Activated CD4-positive, alpha-beta T cell treated with anti-CD3 and anti-CD28 coated beads, Interleukin-2, amount 10 ng/mL, durations not matched to agents 7 days and 5 days (primary cell): ENCODE measurements at regions not wholly inside any gene's neighbourhood (a gene's known extent, or its start where the extent isn't known, plus 50 kb on each side); places are given as distances from the start of the nearest gene placed in this dataset.

ENCODE experiments used
- CTCF ChIA-PET: fragments of 350-600 bp; sonication (Branson Sonifier 250); formaldehyde crosslinking; loops from one replicate; lab custom pipeline; 2021; ENCODE audit warnings: antibody characterized with exemption; lab: Charles Lee
- POLR2A ChIA-PET: fragments of 350-600 bp; sonication (Branson Sonifier 250); formaldehyde crosslinking; loops from one replicate; lab custom pipeline; 2021; ENCODE audit warnings: antibody characterized with exemption; lab: Charles Lee
- DNase-seq: peaks from one replicate; pipeline ENCODE4 v3.0.0-alpha.2; 2020
- H3K27ac Mint-ChIP-seq: one replicate; pipeline ENCODE4 v1.8.0; 2021; ENCODE audit warnings: mild to moderate bottlenecking, moderate library complexity, mixed read lengths
- H3K27me3 Mint-ChIP-seq: one replicate; pipeline ENCODE4 v1.8.0; 2021; ENCODE audit warnings: mixed read lengths
- H3K36me3 Mint-ChIP-seq: one replicate; pipeline ENCODE4 v1.8.0; 2021; ENCODE audit warnings: low read depth, mixed read lengths
- H3K4me1 Mint-ChIP-seq: one replicate; pipeline ENCODE4 v1.8.0; 2021; ENCODE audit warnings: mixed read lengths
- H3K4me3 Mint-ChIP-seq: one replicate; pipeline ENCODE4 v1.8.0; 2021; ENCODE audit warnings: mild to moderate bottlenecking, moderate library complexity, mixed read lengths
- H3K9me3 Mint-ChIP-seq: one replicate; pipeline ENCODE4 v1.8.0; 2021; ENCODE audit warnings: mixed read lengths

- CTCF ChIA-PET = no interaction called here
- POLR2A ChIA-PET = no interaction called here
- Mint-ChIP-seq H3K36me3 (no peaks in the 10 kb centered on the region), H3K9me3 (peaks cover 4% of the 10 kb centered on the region), H3K27ac (no peak overlapping the region), H3K4me1 (no peaks in the 10 kb centered on the region), H3K27me3 (peaks cover 32% of the 10 kb centered on the region), H3K4me3 (no peak overlapping the region)
- DNase-seq = no peak
Measured at GRCh38 chr10:14468023-14468441, 137.3 kb upstream of the FRMD4A start.

GRCh38 chr10:14466257-14466656 lies 135.5 kb upstream of the FRMD4A start:
- Mint-ChIP-seq H3K27ac (no peak overlapping the region), H3K9me3 (peaks cover 4% of the 10 kb centered on the region), H3K4me3 (no peak overlapping the region), H3K4me1 (no peaks in the 10 kb centered on the region), H3K27me3 (peaks cover 27% of the 10 kb centered on the region), H3K36me3 (no peaks in the 10 kb centered on the region)
- ChIA-PET CTCF (interaction anchor here (1.4 kb wide), 1 partner anchor 243 kb away, joined by 3 read pairs; no protein-coding TSS in a partner anchor), POLR2A (no interaction called here)
- no peak for DNase-seq

DNA sequence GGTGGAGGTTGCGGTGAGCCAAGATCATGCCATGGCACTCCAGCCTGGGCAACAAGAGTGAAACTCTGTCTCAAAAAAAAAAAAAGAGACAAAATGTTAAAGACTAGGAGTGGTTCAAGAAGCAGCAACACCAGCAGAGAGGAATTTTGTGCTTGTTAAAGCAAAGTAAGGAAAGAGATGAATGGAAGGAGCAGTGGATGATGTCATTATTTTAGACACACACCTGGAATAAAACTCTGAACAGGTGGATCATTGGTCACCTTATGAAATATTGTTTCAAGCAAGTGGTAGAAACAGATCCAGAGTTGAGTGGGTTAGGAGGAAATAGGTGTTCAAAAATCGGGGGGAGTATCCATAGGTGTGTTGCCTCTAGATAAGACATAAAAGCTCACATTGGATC lies 129.7 kb upstream of the FRMD4A start:
- Mint-ChIP-seq H3K4me1 (no peaks in the 10 kb centered on the region), H3K9me3 (peaks cover 4% of the 10 kb centered on the region)
- CTCF ChIA-PET = no interaction called here

DNA sequence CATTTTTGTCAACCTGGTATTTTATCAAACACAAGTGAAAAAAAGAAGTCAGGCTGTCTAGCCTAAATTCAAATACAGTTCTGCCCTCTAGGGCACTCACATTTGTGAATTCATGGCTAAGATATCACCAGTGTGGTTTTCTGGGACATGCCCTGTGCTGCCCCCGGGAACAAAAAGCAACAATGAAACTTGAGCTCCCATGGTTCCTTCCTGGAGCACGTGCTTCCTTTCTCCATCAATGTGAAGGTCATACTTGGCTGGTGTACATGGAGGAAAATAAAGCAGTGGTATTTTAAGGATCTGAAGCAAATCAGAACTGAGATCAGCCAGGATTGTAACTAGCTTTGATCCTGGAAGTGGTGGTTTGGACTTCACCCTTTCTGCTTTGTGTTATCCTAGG lies 128.9 kb upstream of the FRMD4A start:
- Mint-ChIP-seq H3K36me3 (no peaks in the 10 kb centered on the region), H3K27me3 (peaks cover 9% of the 10 kb centered on the region), H3K4me1 (no peaks in the 10 kb centered on the region), H3K27ac (no peak overlapping the region), H3K9me3 (peaks cover 4% of the 10 kb centered on the region), H3K4me3 (no peak overlapping the region)
- ChIA-PET POLR2A (no interaction called here), CTCF (no interaction called here)
- DNase-seq = no peak

More for the DNA sequence above, 129.7 kb upstream of the FRMD4A start:
- POLR2A ChIA-PET = no interaction called here
- Mint-ChIP-seq H3K27ac (no peak overlapping the region), H3K4me3 (no peak overlapping the region), H3K36me3 (no peaks in the 10 kb centered on the region), H3K27me3 (peaks cover 9% of the 10 kb centered on the region)
- no peak for DNase-seq

- no peaks in the 10 kb centered on the region for H3K9me3 Mint-ChIP-seq
- CTCF ChIA-PET = no interaction called here
- no peaks in the 10 kb centered on the region for H3K36me3 Mint-ChIP-seq
- DNase-seq = no peak
- H3K27ac Mint-ChIP-seq = no peak overlapping the region
- H3K27me3 Mint-ChIP-seq = no peaks in the 10 kb centered on the region
- POLR2A ChIA-PET = no interaction called here
- H3K4me3 Mint-ChIP-seq = no peak overlapping the region
- H3K4me1 Mint-ChIP-seq = no peaks in the 10 kb centered on the region
Measured at GRCh38 chr10:14456870-14457266, 126.1 kb upstream of the FRMD4A start.

DNA sequence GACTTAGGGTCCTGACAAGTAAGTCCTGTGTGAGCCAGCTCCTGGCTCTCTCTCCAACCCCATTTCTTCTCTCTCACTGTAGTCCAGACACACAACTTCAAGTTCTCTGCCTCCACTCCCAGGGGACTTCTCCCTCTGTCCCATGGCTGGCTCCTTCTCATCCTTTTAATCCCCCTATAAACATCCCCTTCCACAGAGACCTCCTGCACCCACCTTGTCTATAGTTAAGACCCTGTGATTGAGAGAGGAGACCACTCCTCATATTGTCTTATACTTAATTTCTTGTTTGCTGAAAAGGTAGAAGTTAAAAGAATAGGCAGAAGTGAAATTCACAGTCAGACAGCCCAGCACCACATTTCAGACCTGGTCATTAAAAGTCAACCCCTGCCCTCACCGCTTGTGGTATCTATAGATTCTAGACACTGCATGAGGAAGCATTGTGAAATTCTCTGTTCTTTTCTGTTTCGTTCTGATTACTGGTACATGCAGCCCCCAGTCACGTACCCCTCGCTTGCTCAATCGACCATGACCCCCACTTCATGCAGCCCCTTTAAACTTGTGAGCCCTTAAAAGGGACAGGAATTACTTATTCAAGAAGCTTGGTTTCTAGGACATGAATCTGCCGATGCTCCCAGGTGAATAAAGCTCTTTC lies 125.6 kb upstream of the FRMD4A start:
- Mint-ChIP-seq H3K4me1 (no peaks in the 10 kb centered on the region), H3K9me3 (no peaks in the 10 kb centered on the region), H3K4me3 (no peak overlapping the region), H3K27ac (no peak overlapping the region), H3K27me3 (no peaks in the 10 kb centered on the region), H3K36me3 (no peaks in the 10 kb centered on the region)
- ChIA-PET POLR2A (no interaction called here), CTCF (no interaction called here)
- DNase-seq = no peak

- POLR2A ChIA-PET = interaction anchor here (0.7 kb wide), 1 partner anchor 383 kb away, joined by 4 read pairs; the partner anchor contains the start of gene CDNF
- no peaks in the 10 kb centered on the region for H3K36me3 Mint-ChIP-seq
- no peak overlapping the region for H3K27ac Mint-ChIP-seq
- no peak for DNase-seq
- no peaks in the 10 kb centered on the region for H3K27me3 Mint-ChIP-seq
- no peak overlapping the region for H3K4me3 Mint-ChIP-seq
- no peaks in the 10 kb centered on the region for H3K4me1 Mint-ChIP-seq
- H3K9me3 Mint-ChIP-seq = no peaks in the 10 kb centered on the region
- CTCF ChIA-PET = no interaction called here
Measured at GRCh38 chr10:14454629-14455028, 123.9 kb upstream of the FRMD4A start.

DNA sequence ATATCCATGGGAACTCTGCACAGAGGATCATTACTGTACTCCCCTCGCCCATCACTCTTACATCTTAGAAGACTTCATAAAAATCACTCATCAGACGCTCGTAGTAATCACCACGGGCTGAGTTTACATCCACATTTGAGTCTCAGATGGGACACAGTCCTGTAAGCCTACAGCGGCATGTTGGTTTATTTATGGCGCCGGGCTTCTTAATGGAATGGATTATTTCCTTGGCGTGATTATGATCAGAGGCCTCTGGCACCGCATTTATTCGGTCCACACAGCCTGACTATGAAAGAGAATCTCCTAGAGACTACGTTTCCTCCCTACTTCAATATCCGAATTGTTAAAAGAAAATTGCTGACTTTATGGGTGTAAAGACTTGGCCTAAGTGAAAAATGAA lies 123.5 kb upstream of the FRMD4A start:
- Mint-ChIP-seq H3K9me3 (peaks cover under 1% of the 10 kb centered on the region), H3K36me3 (no peaks in the 10 kb centered on the region), H3K27me3 (no peaks in the 10 kb centered on the region), H3K4me3 (no peak overlapping the region), H3K4me1 (no peaks in the 10 kb centered on the region), H3K27ac (no peak overlapping the region)
- POLR2A ChIA-PET = interaction anchor here (0.7 kb wide), 1 partner anchor 383 kb away, joined by 4 read pairs; the partner anchor contains the start of gene CDNF
- CTCF ChIA-PET = no interaction called here
- DNase-seq = no peak

- CTCF ChIA-PET = interaction anchor here (0.6 to 0.9 kb wide), 2 partner anchors 56 to 244 kb away, joined by 3 to 6 read pairs; no protein-coding TSS in a partner anchor
- Mint-ChIP-seq H3K4me3 (no peak overlapping the region), H3K36me3 (no peaks in the 10 kb centered on the region), H3K27ac (no peak overlapping the region), H3K9me3 (peaks cover 4% of the 10 kb centered on the region), H3K4me1 (no peaks in the 10 kb centered on the region), H3K27me3 (no peaks in the 10 kb centered on the region)
- POLR2A ChIA-PET = no interaction called here
- no peak for DNase-seq
Measured at GRCh38 chr10:14453593-14453992, 122.9 kb upstream of the FRMD4A start.

GRCh38 chr10:14451341-14451740 lies 120.6 kb upstream of the FRMD4A start:
- H3K36me3 Mint-ChIP-seq = no peaks in the 10 kb centered on the region
- no peaks in the 10 kb centered on the region for H3K4me1 Mint-ChIP-seq
- H3K27ac Mint-ChIP-seq = no peak overlapping the region
- ChIA-PET CTCF (no interaction called here), POLR2A (no interaction called here)
- DNase-seq = no peak
- H3K9me3 Mint-ChIP-seq = peaks cover 4% of the 10 kb centered on the region
- no peak overlapping the region for H3K4me3 Mint-ChIP-seq
- no peaks in the 10 kb centered on the region for H3K27me3 Mint-ChIP-seq

- peaks cover 4% of the 10 kb centered on the region for H3K9me3 Mint-ChIP-seq
- no peaks in the 10 kb centered on the region for H3K36me3 Mint-ChIP-seq
- H3K27me3 Mint-ChIP-seq = peaks cover 6% of the 10 kb centered on the region
- no peak overlapping the region for H3K4me3 Mint-ChIP-seq
- ChIA-PET CTCF (no interaction called here), POLR2A (no interaction called here)
- DNase-seq = no peak
- H3K27ac Mint-ChIP-seq = no peak overlapping the region
- no peaks in the 10 kb centered on the region for H3K4me1 Mint-ChIP-seq
Measured at GRCh38 chr10:14450041-14450491, 119.3 kb upstream of the FRMD4A start.

- Mint-ChIP-seq H3K4me3 (no peak overlapping the region), H3K27ac (no peak overlapping the region), H3K9me3 (peaks cover 4% of the 10 kb centered on the region), H3K27me3 (peaks cover 9% of the 10 kb centered on the region), H3K36me3 (no peaks in the 10 kb centered on the region), H3K4me1 (no peaks in the 10 kb centered on the region)
- ChIA-PET CTCF (no interaction called here), POLR2A (no interaction called here)
- no peak for DNase-seq
Measured at GRCh38 chr10:14449293-14449815, 118.6 kb upstream of the FRMD4A start.

GRCh38 chr10:14448197-14448990 lies 117.7 kb upstream of the FRMD4A start:
- CTCF ChIA-PET = interaction anchor here (1.0 kb wide), 1 partner anchor 9 kb away, joined by 3 read pairs; no protein-coding TSS in a partner anchor
- POLR2A ChIA-PET = no interaction called here
- Mint-ChIP-seq H3K36me3 (no peaks in the 10 kb centered on the region), H3K9me3 (peaks cover 4% of the 10 kb centered on the region), H3K4me1 (no peaks in the 10 kb centered on the region), H3K4me3 (no peak overlapping the region), H3K27me3 (peaks cover 9% of the 10 kb centered on the region), H3K27ac (no peak overlapping the region)
- no peak for DNase-seq
